ENCODE measurements at regions not wholly inside any gene's neighbourhood (a gene's known extent, or its start where the extent isn't known, plus 50 kb on each side); places are given as distances from the start of the nearest gene placed in this dataset.
A peak's percentile ranks its signal among the peaks of the same experiment; 100 is the strongest.

DNA sequence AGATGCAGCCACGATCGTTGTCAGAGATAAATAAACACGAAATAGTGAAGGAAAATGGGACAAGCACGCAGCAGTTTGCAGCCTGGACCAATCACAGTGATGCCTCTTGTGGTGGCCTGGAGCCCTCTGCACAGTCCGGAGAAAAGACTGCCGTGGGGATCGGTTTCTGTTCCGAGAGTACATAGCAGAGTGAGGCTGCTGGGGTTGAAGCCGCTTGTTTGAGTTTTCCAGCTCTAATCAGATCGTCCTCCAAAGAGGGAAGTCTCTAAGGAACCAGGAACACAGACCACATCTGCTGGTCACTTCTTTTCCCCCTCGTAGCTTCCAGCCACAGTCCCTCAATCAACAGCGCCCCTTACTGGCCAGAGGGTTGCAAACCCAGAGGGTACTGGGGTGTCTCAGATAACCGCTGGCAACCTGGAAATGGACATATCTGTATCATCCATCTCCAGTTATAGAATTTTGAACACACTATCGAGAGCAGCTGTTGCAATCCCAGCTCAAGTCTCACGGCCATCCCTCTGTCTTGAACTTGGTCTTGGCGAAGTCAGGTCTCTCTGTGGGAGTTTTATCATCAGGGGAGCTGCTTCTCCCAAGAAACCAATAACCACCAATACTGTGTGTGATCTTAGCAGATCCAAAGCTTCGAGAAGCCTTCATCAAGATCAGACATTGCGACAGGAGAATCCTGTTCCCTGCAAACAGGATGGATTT, 57.4 kb downstream of the OLIG1 start:
- TF ChIP-seq, protein P1, sequence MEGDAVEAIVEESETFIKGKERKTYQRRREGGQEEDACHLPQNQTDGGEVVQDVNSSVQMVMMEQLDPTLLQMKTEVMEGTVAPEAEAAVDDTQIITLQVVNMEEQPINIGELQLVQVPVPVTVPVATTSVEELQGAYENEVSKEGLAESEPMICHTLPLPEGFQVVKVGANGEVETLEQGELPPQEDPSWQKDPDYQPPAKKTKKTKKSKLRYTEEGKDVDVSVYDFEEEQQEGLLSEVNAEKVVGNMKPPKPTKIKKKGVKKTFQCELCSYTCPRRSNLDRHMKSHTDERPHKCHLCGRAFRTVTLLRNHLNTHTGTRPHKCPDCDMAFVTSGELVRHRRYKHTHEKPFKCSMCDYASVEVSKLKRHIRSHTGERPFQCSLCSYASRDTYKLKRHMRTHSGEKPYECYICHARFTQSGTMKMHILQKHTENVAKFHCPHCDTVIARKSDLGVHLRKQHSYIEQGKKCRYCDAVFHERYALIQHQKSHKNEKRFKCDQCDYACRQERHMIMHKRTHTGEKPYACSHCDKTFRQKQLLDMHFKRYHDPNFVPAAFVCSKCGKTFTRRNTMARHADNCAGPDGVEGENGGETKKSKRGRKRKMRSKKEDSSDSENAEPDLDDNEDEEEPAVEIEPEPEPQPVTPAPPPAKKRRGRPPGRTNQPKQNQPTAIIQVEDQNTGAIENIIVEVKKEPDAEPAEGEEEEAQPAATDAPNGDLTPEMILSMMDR (conservative IDR thresholded peaks at IDR 0.05; ENCODE audit: low read length), result peak; percentile 94
- no peak for TF ChIP-seq EZH2phosphoT487 (IDR thresholded peaks at IDR 0.05; ENCODE audit: borderline replicate concordance, low read depth, low read length)
